Activated CD4-positive, alpha-beta memory T cell treated with anti-CD3 and anti-CD28 coated beads for 36 hours (primary cell): ENCODE measurements at regions not wholly inside any gene's neighbourhood (a gene's known extent, or its start where the extent isn't known, plus 50 kb on each side); places are given as distances from the start of the nearest gene placed in this dataset.

Source experiments
- CTCF ChIA-PET: fragments of 350-600 bp; sonication (Branson Sonifier 250); formaldehyde crosslinking; loops from one replicate; lab custom pipeline; 2021; ENCODE audit warnings: antibody characterized with exemption, inconsistent platforms; lab: Charles Lee
- POLR2A ChIA-PET: fragments of 350-600 bp; sonication (Branson Sonifier 250); formaldehyde crosslinking; loops from one replicate; lab custom pipeline; 2021; ENCODE audit warnings: antibody characterized with exemption; lab: Charles Lee
- DNase-seq: peaks from one replicate; pipeline ENCODE4 v3.0.0-alpha.2; 2020
- H3K27ac Mint-ChIP-seq: one replicate; pipeline ENCODE4 v1.8.0; 2021; ENCODE audit warnings: mixed read lengths
- H3K27me3 Mint-ChIP-seq: one replicate; pipeline ENCODE4 v1.8.0; 2021; ENCODE audit warnings: mixed read lengths
- H3K36me3 Mint-ChIP-seq: one replicate; pipeline ENCODE4 v1.8.0; 2021; ENCODE audit warnings: mixed read lengths
- H3K4me1 Mint-ChIP-seq: one replicate; pipeline ENCODE4 v1.8.0; 2021; ENCODE audit warnings: low read depth, mixed read lengths
- H3K4me3 Mint-ChIP-seq: one replicate; pipeline ENCODE4 v1.8.0; 2021; ENCODE audit warnings: mild to moderate bottlenecking, mixed read lengths
- H3K9me3 Mint-ChIP-seq: one replicate; pipeline ENCODE4 v1.8.0; 2021; ENCODE audit warnings: mixed read lengths
- intact Hi-C: fragments of 100-400 bp; cut with micrococcal nuclease; formaldehyde crosslinking; loops from one replicate; pipeline ENCODE4 v1.15.1; 2023

DNA sequence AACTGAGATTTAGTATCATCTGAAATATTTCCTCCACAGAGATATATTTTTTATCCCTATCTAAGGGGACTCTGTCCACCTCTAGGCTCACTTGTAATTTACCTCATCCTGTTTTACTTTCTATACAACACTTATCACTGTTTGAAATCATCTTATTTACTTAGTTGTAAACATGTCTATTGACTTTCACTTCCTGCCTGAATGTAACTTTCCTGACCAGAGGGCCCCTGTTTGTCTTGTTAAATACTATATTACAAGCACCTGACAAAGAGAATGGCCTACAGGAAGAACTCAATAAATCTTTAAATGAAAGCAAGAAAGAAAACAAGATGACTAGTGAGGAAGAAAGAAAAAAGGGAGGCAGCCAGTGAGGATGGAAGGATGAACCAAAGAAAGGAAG, 1727.5 kb downstream of the LRRC4C start:
- POLR2A ChIA-PET: no interaction called here
- Mint-ChIP-seq H3K27ac (no peak overlapping the region), H3K36me3 (no peaks in the 10 kb centered on the region), H3K27me3 (no peaks in the 10 kb centered on the region), H3K9me3 (peaks cover 17% of the 10 kb centered on the region), H3K4me3 (no peak overlapping the region), H3K4me1 (no peaks in the 10 kb centered on the region)
- no peak for DNase-seq
- intact Hi-C loops: no loop called here
- CTCF ChIA-PET: no interaction called here

DNA sequence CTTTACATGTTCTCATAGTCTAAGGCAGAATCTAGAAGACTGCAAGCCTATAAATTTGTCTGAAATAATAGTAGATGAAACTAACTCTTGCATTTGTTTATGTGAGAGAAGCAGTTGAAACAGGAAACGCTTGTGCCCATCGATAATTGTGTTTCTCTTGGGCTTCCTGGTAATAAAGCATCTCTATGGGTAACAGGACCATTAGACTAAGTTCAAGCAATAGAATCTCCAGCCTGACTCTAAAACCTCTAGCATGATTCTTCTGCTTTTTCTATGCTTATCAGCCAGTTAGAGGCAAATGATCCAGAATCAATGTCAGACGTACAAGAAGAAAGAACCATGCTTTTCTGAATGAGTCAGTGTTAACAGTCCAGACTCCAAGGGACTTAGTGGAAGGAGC, 1734.4 kb downstream of the LRRC4C start:
- no peaks in the 10 kb centered on the region for H3K36me3 Mint-ChIP-seq
- POLR2A ChIA-PET: no interaction called here
- intact Hi-C loops: no loop called here

DNA sequence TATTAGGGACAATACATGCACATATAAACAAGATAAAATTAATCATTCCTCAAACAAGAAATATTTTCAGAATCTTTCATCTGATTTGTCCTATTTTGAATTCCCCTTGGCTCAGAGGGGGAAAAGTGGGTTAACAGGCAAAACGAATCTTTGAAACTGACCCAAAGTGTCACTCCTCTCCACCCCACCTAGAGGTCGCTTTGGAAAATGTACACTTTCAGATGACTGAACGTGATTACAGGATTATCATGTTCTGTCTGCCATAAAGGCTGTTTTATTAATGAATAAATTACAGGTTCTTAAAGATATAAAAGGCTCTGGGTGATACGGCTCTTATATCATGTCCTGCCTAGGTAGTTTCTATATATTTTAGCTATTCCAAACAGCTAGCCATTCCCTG, 1735.0 kb downstream of the LRRC4C start:
- CTCF ChIA-PET: no interaction called here

More for the DNA sequence above, 1734.4 kb downstream of the LRRC4C start:
- H3K4me3 Mint-ChIP-seq: no peak overlapping the region
- CTCF ChIA-PET: no interaction called here
- H3K27me3 Mint-ChIP-seq: no peaks in the 10 kb centered on the region
- no peak for DNase-seq
- H3K9me3 Mint-ChIP-seq: peaks cover 16% of the 10 kb centered on the region
- H3K4me1 Mint-ChIP-seq: no peaks in the 10 kb centered on the region
- H3K27ac Mint-ChIP-seq: no peak overlapping the region

DNA sequence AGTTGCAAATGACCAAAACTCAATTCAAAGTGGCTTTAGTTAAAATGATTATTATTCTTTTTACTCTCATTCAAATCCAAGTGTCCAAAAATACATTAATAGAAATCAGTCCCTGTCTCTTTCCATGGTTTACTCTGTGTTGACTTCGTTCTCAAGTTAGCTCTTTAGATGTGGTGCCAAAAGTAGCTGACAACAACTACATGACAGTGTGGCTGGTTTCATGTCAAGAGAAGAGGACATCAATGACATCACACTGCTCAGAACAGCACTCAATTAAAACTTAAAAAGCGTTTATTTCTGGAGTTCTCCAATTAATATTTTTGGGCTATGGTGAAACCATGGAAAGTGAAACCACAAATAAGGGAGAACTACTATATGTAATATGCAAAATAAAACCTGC, 1746.9 kb downstream of the LRRC4C start:
- no peak overlapping the region for H3K27ac Mint-ChIP-seq
- ChIA-PET CTCF (no interaction called here), POLR2A (no interaction called here)
- no peak for DNase-seq
- H3K9me3 Mint-ChIP-seq: peaks cover 27% of the 10 kb centered on the region
- H3K4me1 Mint-ChIP-seq: no peaks in the 10 kb centered on the region
- H3K4me3 Mint-ChIP-seq: no peak overlapping the region
- no peaks in the 10 kb centered on the region for H3K27me3 Mint-ChIP-seq
- intact Hi-C loops: no loop called here
- H3K36me3 Mint-ChIP-seq: no peaks in the 10 kb centered on the region

More for the DNA sequence above, 1735.0 kb downstream of the LRRC4C start:
- H3K36me3 Mint-ChIP-seq: no peaks in the 10 kb centered on the region
- no peaks in the 10 kb centered on the region for H3K27me3 Mint-ChIP-seq
- DNase-seq: no peak
- no peak overlapping the region for H3K27ac Mint-ChIP-seq
- H3K4me1 Mint-ChIP-seq: no peaks in the 10 kb centered on the region
- H3K9me3 Mint-ChIP-seq: peaks cover 16% of the 10 kb centered on the region
- H3K4me3 Mint-ChIP-seq: no peak overlapping the region
- POLR2A ChIA-PET: no interaction called here
- intact Hi-C loops: no loop called here

DNA sequence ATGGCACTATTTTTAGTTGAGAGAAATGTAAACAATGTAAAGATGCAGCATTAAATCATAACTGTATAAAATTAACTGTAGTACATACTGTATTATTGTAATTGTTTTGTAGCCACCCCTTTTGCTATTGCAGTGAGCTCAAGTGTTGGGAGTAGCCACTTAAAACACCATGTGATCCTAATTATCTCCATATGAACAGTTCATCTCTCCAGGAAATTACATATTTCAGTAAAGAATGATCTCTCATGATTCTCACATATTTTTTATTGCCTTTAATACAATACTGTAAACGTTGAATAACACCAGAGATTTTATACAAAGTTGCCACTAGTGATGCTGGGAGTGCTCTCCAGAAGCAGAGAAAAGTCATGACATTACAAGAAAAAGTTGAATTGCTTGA, 1768.6 kb downstream of the LRRC4C start:
- no peaks in the 10 kb centered on the region for H3K27me3 Mint-ChIP-seq
- no peaks in the 10 kb centered on the region for H3K4me1 Mint-ChIP-seq
- no peak overlapping the region for H3K27ac Mint-ChIP-seq
- peaks cover 22% of the 10 kb centered on the region for H3K9me3 Mint-ChIP-seq
- H3K4me3 Mint-ChIP-seq: no peak overlapping the region
- ChIA-PET POLR2A (no interaction called here), CTCF (no interaction called here)
- no peaks in the 10 kb centered on the region for H3K36me3 Mint-ChIP-seq
- intact Hi-C loops: no loop called here
- DNase-seq: no peak

DNA sequence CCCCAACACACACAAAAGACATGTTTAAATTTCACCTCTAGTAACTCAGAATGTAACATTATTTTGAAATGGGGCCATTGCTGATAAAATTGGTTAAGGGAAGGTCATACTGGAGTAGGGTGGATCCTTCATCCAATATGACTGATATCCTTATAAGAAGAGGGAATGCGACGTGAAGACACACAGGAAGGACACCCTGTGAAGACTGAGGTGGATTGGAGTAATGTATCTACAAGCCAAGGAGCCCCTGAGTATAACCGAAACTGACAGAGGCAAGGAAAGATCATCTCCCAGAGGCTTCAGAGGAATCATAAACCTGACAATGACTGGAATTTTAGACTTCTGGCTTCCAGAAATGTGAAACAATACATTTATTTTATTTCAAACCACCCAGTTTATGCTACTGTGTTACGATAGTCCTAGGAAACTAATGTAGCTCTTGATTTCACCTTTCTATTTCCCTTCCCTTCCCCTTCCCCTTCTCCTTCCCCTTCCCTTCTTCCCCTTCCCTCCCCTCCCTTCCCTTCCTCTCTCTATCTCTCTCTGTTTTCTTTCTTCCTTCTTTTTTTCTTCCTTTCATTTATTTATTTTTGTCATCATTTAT, 1775.4 kb downstream of the LRRC4C start:
- intact Hi-C loops: no loop called here

DNA sequence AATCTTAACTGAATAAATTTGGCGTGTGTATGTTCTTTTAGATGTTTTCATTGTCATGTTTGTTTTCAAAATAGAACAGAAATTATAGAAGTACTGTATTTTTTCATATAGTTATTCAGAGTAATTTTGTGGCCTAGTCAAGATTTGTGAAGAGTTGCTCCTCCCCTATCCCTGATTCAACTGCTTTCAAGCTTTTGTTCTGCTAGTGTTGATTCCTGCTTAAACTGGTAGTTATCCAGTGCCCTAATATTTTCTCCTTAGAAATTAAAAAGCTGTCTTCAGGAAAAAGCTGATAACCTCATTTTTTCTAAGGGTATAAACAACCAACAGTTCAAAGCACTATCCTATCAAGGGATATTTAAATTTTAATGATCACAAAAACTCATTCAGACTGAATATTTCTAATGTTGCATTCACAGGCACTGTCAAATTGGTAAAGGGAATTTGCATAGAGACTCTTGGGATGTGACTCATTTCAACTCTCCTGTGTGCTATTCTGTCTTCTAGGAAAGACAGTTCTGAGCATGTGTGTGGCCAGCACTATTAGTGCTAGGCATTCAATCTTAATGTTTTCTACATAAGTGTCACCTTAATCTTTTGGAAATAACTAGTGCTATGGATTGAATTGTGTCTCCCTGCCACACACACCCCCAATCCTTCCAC, 1776.0 kb downstream of the LRRC4C start:
- POLR2A ChIA-PET: no interaction called here
- intact Hi-C loops: no loop called here
- no peak overlapping the region for H3K4me3 Mint-ChIP-seq
- no peaks in the 10 kb centered on the region for H3K4me1 Mint-ChIP-seq
- no peak overlapping the region for H3K27ac Mint-ChIP-seq
- peaks cover 18% of the 10 kb centered on the region for H3K9me3 Mint-ChIP-seq
- no peaks in the 10 kb centered on the region for H3K27me3 Mint-ChIP-seq
- H3K36me3 Mint-ChIP-seq: no peaks in the 10 kb centered on the region
- DNase-seq: no peak
- CTCF ChIA-PET: no interaction called here

More for the DNA sequence above, 1775.4 kb downstream of the LRRC4C start:
- CTCF ChIA-PET: no interaction called here
- H3K27ac Mint-ChIP-seq: no peak overlapping the region
- no peaks in the 10 kb centered on the region for H3K27me3 Mint-ChIP-seq
- H3K4me3 Mint-ChIP-seq: no peak overlapping the region
- no peak for DNase-seq
- H3K9me3 Mint-ChIP-seq: peaks cover 18% of the 10 kb centered on the region
- POLR2A ChIA-PET: no interaction called here
- H3K4me1 Mint-ChIP-seq: no peaks in the 10 kb centered on the region
- H3K36me3 Mint-ChIP-seq: no peaks in the 10 kb centered on the region

DNA sequence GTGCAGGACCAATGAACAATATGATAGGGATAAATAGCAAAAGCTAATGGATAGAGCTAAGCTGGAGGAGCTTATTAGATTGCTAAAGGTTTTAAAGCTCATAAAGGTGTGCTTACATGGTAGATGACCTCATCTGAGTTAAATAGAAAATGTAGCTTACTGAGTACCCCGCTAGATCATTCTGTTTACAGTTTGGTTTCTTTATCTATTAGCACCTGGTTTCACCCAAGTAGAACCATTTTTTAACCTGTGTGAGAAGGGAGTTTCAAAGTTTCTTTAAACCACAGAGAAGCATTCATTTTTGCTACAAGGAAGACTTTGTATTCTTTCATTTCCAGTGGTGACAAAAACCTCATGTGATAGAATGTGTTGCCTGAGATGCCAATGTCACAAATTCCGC, 1778.0 kb downstream of the LRRC4C start:
- Mint-ChIP-seq H3K4me1 (no peaks in the 10 kb centered on the region), H3K27me3 (no peaks in the 10 kb centered on the region), H3K36me3 (no peaks in the 10 kb centered on the region), H3K27ac (no peak overlapping the region), H3K4me3 (no peak overlapping the region), H3K9me3 (peaks cover 18% of the 10 kb centered on the region)
- intact Hi-C loops: no loop called here
- DNase-seq: no peak
- CTCF ChIA-PET: interaction anchor here (1.1 kb wide), 1 partner anchor 8 kb away, joined by 3 read pairs; no protein-coding TSS in a partner anchor
- POLR2A ChIA-PET: no interaction called here

DNA sequence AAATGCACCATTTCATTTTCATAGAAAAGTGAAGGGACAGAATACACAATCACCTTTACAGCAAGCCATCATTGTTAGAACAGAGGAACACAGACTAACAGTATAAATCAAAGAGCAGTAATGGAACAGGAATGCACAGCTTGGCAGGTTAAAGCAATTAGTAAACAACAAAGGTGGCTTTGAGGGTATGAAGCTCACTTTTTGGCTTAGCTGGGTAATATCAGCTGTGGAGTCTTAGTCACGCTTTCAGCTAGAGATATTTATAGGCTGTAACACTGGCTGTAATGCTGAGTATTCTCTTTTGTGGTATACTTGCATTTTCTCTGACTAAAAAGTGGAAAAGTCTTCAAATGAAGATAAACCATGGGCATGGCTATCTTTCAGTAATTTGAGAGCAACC, 1780.5 kb downstream of the LRRC4C start:
- Mint-ChIP-seq H3K27me3 (no peaks in the 10 kb centered on the region), H3K27ac (no peak overlapping the region), H3K9me3 (peaks cover 21% of the 10 kb centered on the region), H3K4me1 (no peaks in the 10 kb centered on the region), H3K36me3 (no peaks in the 10 kb centered on the region), H3K4me3 (no peak overlapping the region)
- DNase-seq: no peak
- intact Hi-C loops: no loop called here
- ChIA-PET POLR2A (no interaction called here), CTCF (no interaction called here)

DNA sequence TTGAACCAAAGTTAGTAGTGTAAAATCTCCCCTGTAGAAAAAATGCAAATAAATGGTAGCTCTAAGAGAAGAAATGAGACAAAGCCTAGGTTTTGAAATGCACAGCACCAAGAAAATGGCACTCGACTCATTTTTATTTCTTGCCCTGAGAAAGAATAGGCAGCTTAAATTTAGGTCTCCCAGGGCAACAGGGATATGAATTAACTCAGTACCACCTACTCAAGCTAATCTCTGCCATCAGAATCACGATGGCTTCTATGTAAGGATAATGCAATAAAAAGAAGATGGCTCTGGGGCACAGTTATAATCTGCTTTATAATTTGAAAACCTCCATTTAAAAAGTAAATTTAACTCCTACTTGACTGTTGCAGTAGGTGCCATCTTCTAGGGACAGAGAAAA, 1784.3 kb downstream of the LRRC4C start:
- Mint-ChIP-seq H3K27me3 (no peaks in the 10 kb centered on the region), H3K4me3 (no peak overlapping the region), H3K9me3 (peaks cover 21% of the 10 kb centered on the region), H3K36me3 (no peaks in the 10 kb centered on the region), H3K4me1 (no peaks in the 10 kb centered on the region), H3K27ac (no peak overlapping the region)
- CTCF ChIA-PET: interaction anchor here (1.2 kb wide), 1 partner anchor 27 kb away, joined by 3 read pairs; no protein-coding TSS in a partner anchor
- POLR2A ChIA-PET: no interaction called here
- no peak for DNase-seq
- intact Hi-C loops: no loop called here

DNA sequence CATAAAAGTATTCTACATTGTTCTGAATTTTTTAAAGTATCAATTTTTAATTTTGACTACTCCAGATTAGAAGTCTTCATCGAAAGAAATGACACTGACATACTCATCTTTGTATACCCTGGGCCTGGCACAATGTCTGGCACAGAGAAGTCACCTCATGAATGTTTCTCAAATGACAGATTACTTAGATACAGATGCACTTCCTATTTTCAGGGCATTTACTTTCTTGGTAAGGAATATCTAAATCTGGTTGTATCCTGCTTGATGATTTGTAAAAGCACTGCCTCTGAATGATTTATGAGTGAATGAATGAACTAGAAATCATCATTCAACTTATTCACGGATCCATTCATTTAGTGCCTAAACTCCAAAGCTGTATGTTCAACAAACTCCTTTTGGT, 1784.7 kb downstream of the LRRC4C start:
- ChIA-PET CTCF (interaction anchor here (1.2 kb wide), 1 partner anchor 27 kb away, joined by 3 read pairs; no protein-coding TSS in a partner anchor), POLR2A (no interaction called here)
- DNase-seq: no peak
- peaks cover 18% of the 10 kb centered on the region for H3K9me3 Mint-ChIP-seq
- intact Hi-C loops: no loop called here
- H3K4me1 Mint-ChIP-seq: no peaks in the 10 kb centered on the region
- no peak overlapping the region for H3K4me3 Mint-ChIP-seq
- H3K27me3 Mint-ChIP-seq: no peaks in the 10 kb centered on the region
- no peak overlapping the region for H3K27ac Mint-ChIP-seq
- no peaks in the 10 kb centered on the region for H3K36me3 Mint-ChIP-seq

DNA sequence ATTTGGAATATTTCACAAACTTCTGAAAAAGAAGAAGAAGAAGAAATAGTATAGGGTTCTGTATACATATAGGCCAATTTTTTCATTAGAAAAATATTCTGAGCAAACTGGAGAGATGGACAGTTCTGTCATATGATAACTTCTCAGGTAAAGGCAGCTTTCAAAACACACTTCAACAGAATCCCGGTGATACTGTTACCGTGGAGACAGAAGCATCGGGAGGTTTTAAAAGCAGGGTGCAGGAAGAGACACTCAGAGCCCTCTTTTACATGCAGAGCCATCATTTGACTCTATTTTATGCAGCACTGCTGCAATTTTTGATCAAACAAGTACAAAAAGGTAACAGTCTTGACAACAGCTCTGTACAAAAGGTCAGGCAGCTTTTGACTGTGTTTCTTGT, 1785.4 kb downstream of the LRRC4C start:
- ChIA-PET POLR2A (no interaction called here), CTCF (no interaction called here)
- no peak overlapping the region for H3K4me3 Mint-ChIP-seq
- H3K27me3 Mint-ChIP-seq: no peaks in the 10 kb centered on the region
- no peaks in the 10 kb centered on the region for H3K36me3 Mint-ChIP-seq
- intact Hi-C loops: no loop called here
- H3K27ac Mint-ChIP-seq: no peak overlapping the region
- H3K4me1 Mint-ChIP-seq: no peaks in the 10 kb centered on the region
- peaks cover 17% of the 10 kb centered on the region for H3K9me3 Mint-ChIP-seq
- DNase-seq: no peak

DNA sequence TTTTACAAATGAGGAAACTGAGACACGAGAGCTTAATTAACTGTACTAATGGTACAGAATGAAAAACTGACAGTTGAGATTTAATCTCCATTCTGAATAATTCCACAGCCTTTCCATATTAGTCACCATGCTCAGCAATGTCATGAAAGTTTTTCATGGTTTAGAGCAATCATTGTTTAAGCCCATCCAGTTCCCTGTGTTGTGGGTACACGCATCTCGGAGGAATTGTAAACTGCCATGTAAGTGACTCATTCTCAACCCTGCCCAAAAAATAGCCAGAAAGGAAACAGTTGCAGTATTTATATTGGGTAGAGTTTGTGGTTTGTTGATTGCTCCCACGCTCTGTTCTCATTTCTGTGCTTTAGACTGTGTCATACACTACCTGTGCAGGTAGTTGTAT, 1790.8 kb downstream of the LRRC4C start:
- Mint-ChIP-seq H3K9me3 (peaks cover 17% of the 10 kb centered on the region), H3K36me3 (no peaks in the 10 kb centered on the region), H3K4me3 (no peak overlapping the region), H3K27me3 (no peaks in the 10 kb centered on the region), H3K27ac (no peak overlapping the region), H3K4me1 (no peaks in the 10 kb centered on the region)
- ChIA-PET POLR2A (no interaction called here), CTCF (no interaction called here)
- intact Hi-C loops: no loop called here
- no peak for DNase-seq
